Neural progenitor cell (in vitro differentiated cells): ENCODE measurements at regions not wholly inside any gene's neighbourhood (a gene's known extent, or its start where the extent isn't known, plus 50 kb on each side); places are given as distances from the start of the nearest gene placed in this dataset.

Experiments used
- DNase-seq: peaks from one replicate; pipeline ENCODE4 v3.0.0-alpha.2; 2016; ENCODE audit warnings: low spot score
- H2AFZ ChIP-seq: fragments of 200-600 bp; sonication (generic); replicated peaks from 2 replicates; pipeline ENCODE4 v1.6.1; 2016; ENCODE audit warnings: antibody characterized with exemption
- H3F3A ChIP-seq: fragments of 200-600 bp; sonication (generic); 2 replicates; pipeline ENCODE4 v1.6.1; 2016; ENCODE audit warnings: antibody characterized with exemption, low read depth
- H3K27ac ChIP-seq: fragments of 200-600 bp; sonication (generic); 2 replicates; pipeline ENCODE4 v1.5.1; 2016; ENCODE audit warnings: mild to moderate bottlenecking
- H3K27me3 ChIP-seq: fragments of 200-600 bp; sonication (generic); 2 replicates; pipeline ENCODE4 v1.6.1; 2016; ENCODE audit warnings: mild to moderate bottlenecking, moderate library complexity
- H3K36me3 ChIP-seq: fragments of 200-600 bp; sonication (generic); 2 replicates; pipeline ENCODE4 v1.5.1; 2016
- H3K4me1 ChIP-seq: fragments of 200-600 bp; sonication (generic); 2 replicates; pipeline ENCODE4 v1.6.1; 2016; ENCODE audit warnings: mixed run types
- H3K4me2 ChIP-seq: fragments of 200-600 bp; sonication (generic); 2 replicates; pipeline ENCODE4 v1.6.1; 2016
- H3K4me3 ChIP-seq: fragments of 200-600 bp; sonication (generic); 2 replicates; pipeline ENCODE4 v1.5.1; 2016
- H3K79me2 ChIP-seq: fragments of 200-600 bp; sonication (generic); 2 replicates; pipeline ENCODE4 v1.6.1; 2016; ENCODE audit warnings: low read depth
- H3K9ac ChIP-seq: fragments of 200-600 bp; sonication (generic); 2 replicates; pipeline ENCODE4 v1.6.1; 2016
- H3K9me3 ChIP-seq: fragments of 200-600 bp; sonication (generic); 2 replicates; pipeline ENCODE4 v1.5.1; 2016; ENCODE audit warnings: low read depth
- H4K20me1 ChIP-seq: fragments of 200-600 bp; sonication (generic); 2 replicates; pipeline ENCODE4 v1.6.1; 2016; ENCODE audit warnings: low read depth
- H3K27ac Mint-ChIP-seq: 3 replicates; pipeline ENCODE4 v1.8.0; 2021; ENCODE audit warnings: mixed read lengths
- H3K27me3 Mint-ChIP-seq: 2 replicates; pipeline ENCODE4 v1.8.0; 2022; ENCODE audit warnings: low read depth, mild to moderate bottlenecking, inconsistent platforms, moderate library complexity, mixed read lengths; ENCODE audit not compliant: insufficient read depth
- H3K36me3 Mint-ChIP-seq: 3 replicates; pipeline ENCODE4 v1.8.0; 2021; ENCODE audit warnings: mixed read lengths
- H3K4me1 Mint-ChIP-seq: 3 replicates; pipeline ENCODE4 v1.8.0; 2021; ENCODE audit warnings: mixed read lengths
- H3K4me3 Mint-ChIP-seq: 3 replicates; pipeline ENCODE4 v1.8.0; 2021; ENCODE audit warnings: mild to moderate bottlenecking, moderate library complexity, mixed read lengths
- H3K9me3 Mint-ChIP-seq: 3 replicates; pipeline ENCODE4 v1.8.0; 2020; ENCODE audit warnings: mixed read lengths
- EZH2 ChIP-seq: fragments of 200-600 bp; sonication (generic); IDR thresholded peaks from 2 replicates; pipeline ENCODE4 v1.6.1; 2017; ENCODE audit warnings: antibody characterized with exemption, mild to moderate bottlenecking, moderate library complexity
- EZH2phosphoT487 ChIP-seq: fragments of 200-600 bp; sonication (generic); IDR thresholded peaks from 2 replicates; pipeline ENCODE4 v1.6.1; 2017; ENCODE audit warnings: antibody characterized with exemption
- TF ChIP-seq, protein P1 (sequence below): fragments of 200-600 bp; sonication (generic); IDR thresholded peaks from 2 replicates; pipeline ENCODE4 v1.5.1; 2017; ENCODE audit warnings: antibody characterized with exemption, mild to moderate bottlenecking

GRCh38 chr16:65523283-65523944 is 401.6 kb upstream of the CDH11 start:
- H3K36me3 Mint-ChIP-seq, result no peaks in the 10 kb centered on the region
- H3K4me3 ChIP-seq, result no peak overlapping the region

GRCh38 chr16:65522412-65522811 is 400.5 kb upstream of the CDH11 start:
- H3K27ac Mint-ChIP-seq, result no peak overlapping the region
- Histone ChIP-seq H3K79me2 (no peaks in the 10 kb centered on the region), H3F3A (peaks cover 28% of the 10 kb centered on the region), H3K9me3 (no peaks in the 10 kb centered on the region), H3K9ac (no peak overlapping the region), H3K4me3 (no peak overlapping the region), H2AFZ (peak overlapping the region; percentile 96), H3K4me1 (peaks cover 44% of the 10 kb centered on the region), H4K20me1 (no peaks in the 10 kb centered on the region), H3K27ac (peak overlapping the region; percentile 71), H3K36me3 (no peaks in the 10 kb centered on the region), H3K27me3 (no peaks in the 10 kb centered on the region), H3K4me2 (peak overlapping the region; percentile 45)
- H3K9me3 Mint-ChIP-seq, result peaks cover 6% of the 10 kb centered on the region
- TF ChIP-seq, protein P1, sequence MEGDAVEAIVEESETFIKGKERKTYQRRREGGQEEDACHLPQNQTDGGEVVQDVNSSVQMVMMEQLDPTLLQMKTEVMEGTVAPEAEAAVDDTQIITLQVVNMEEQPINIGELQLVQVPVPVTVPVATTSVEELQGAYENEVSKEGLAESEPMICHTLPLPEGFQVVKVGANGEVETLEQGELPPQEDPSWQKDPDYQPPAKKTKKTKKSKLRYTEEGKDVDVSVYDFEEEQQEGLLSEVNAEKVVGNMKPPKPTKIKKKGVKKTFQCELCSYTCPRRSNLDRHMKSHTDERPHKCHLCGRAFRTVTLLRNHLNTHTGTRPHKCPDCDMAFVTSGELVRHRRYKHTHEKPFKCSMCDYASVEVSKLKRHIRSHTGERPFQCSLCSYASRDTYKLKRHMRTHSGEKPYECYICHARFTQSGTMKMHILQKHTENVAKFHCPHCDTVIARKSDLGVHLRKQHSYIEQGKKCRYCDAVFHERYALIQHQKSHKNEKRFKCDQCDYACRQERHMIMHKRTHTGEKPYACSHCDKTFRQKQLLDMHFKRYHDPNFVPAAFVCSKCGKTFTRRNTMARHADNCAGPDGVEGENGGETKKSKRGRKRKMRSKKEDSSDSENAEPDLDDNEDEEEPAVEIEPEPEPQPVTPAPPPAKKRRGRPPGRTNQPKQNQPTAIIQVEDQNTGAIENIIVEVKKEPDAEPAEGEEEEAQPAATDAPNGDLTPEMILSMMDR, result no peak
- no peak for TF ChIP-seq EZH2phosphoT487
- no peak for TF ChIP-seq EZH2
- no peak for DNase-seq
- H3K4me3 Mint-ChIP-seq, result peak overlapping the region; percentile 7
- H3K36me3 Mint-ChIP-seq, result no peaks in the 10 kb centered on the region
- peaks cover 5% of the 10 kb centered on the region for H3K27me3 Mint-ChIP-seq
- H3K4me1 Mint-ChIP-seq, result peaks cover 51% of the 10 kb centered on the region

More at GRCh38 chr16:65523283-65523944, 401.6 kb upstream of the CDH11 start:
- Histone ChIP-seq H3K79me2 (no peaks in the 10 kb centered on the region), H3K4me2 (peak overlapping the region; percentile 59), H3K27ac (peak overlapping the region; percentile 42), H3K9me3 (no peaks in the 10 kb centered on the region), H3K9ac (no peak overlapping the region), H3K4me1 (peaks cover 44% of the 10 kb centered on the region), H2AFZ (peak overlapping the region; percentile 8), H3K27me3 (no peaks in the 10 kb centered on the region), H3K36me3 (no peaks in the 10 kb centered on the region), H4K20me1 (no peaks in the 10 kb centered on the region), H3F3A (peaks cover 28% of the 10 kb centered on the region)
- TF ChIP-seq EZH2, result no peak
- TF ChIP-seq, protein P1, result no peak
- TF ChIP-seq EZH2phosphoT487, result no peak
- Mint-ChIP-seq H3K27me3 (peaks cover 5% of the 10 kb centered on the region), H3K4me3 (no peak overlapping the region), H3K27ac (peak overlapping the region; percentile 88), H3K9me3 (peaks cover 10% of the 10 kb centered on the region), H3K4me1 (peaks cover 51% of the 10 kb centered on the region)
- DNase-seq, result peak; percentile 43

DNA sequence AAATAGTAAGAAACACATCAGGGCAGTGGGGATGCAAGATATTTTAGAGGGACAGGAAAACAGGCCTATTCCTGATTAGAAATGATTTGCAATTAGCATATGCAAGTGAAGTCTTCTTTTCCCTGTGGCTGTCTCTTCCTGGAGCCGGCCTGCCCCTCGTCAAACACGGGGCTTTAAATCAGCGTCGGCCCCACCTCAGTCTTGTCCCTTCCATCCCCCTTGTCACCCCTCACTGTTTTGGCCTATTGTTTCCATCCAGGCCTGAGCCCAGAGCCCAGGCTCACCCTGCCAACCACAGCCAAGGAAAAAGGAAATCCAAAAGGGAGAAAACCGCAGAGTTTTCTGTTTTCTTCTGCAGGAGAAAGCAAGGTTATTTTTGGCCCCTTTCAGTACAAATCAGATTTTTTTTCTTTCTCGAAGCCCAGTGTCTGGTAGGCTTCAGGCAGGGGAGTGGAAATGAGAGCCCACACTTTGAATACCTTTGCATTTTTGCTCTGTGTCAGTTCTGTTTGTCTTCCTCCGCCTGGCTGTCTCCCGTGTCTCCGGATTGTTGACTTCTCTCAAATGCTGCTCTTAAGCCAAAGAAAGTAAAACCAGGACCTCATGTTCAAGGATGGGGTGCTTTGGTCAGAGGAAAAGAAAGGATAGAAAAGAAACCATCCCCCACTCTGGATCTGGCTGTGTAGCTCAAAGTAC is 399.9 kb upstream of the CDH11 start:
- Histone ChIP-seq H3K9me3 (no peaks in the 10 kb centered on the region), H2AFZ (peak overlapping the region; percentile 96), H3K4me3 (no peak overlapping the region), H3K27me3 (no peaks in the 10 kb centered on the region), H3K4me2 (peak overlapping the region; percentile 45), H3K9ac (no peak overlapping the region), H3K36me3 (no peaks in the 10 kb centered on the region), H3F3A (peaks cover 28% of the 10 kb centered on the region), H4K20me1 (no peaks in the 10 kb centered on the region), H3K79me2 (no peaks in the 10 kb centered on the region), H3K4me1 (peaks cover 44% of the 10 kb centered on the region), H3K27ac (peak overlapping the region; percentile 71)
- peak; percentile 48 for DNase-seq
- Mint-ChIP-seq H3K4me1 (peaks cover 51% of the 10 kb centered on the region), H3K4me3 (no peak overlapping the region), H3K9me3 (peaks cover 1% of the 10 kb centered on the region), H3K36me3 (no peaks in the 10 kb centered on the region), H3K27ac (peak overlapping the region; percentile 58), H3K27me3 (peaks cover 3% of the 10 kb centered on the region)
- no peak for TF ChIP-seq EZH2phosphoT487
- TF ChIP-seq EZH2, result no peak
- TF ChIP-seq, protein P1, result no peak
